K562 (cell line): ENCODE measurements at regions not wholly inside any gene's neighbourhood (a gene's known extent, or its start where the extent isn't known, plus 50 kb on each side); places are given as distances from the start of the nearest gene placed in this dataset.

Experiments
- ATAC-seq: fragments of 200-7000 bp; cut with Tn5 transposase; 3 replicates; pipeline ENCODE4 v1.9.1; 2020; ENCODE audit warnings: moderate library complexity
- BruUV-seq: library from RNA; stranded (reverse); fragments of 400-500 nt; replicated peaks from 2 replicates; lab custom pipeline; 2021; lab: Mats Ljungman, UMichigan
- CTCF ChIA-PET: fragments of 300-600 bp; formaldehyde crosslinking; extraction: SDS; loops from one replicate; lab custom pipeline; 2021; ENCODE audit warnings: low intra/inter-chr PET ratio; lab: Yijun Ruan, JAX
- POLR2A ChIA-PET: fragments of 300-600, 350-650 bp; sonication (Branson Sonifier 250); formaldehyde crosslinking; extraction: SDS; loops from one replicate; lab custom pipeline; 2021; ENCODE audit warnings: antibody characterized with exemption, inconsistent platforms; lab: Yijun Ruan, JAX
- DNase-seq, 4 experiments: peaks; one replicate each; pipeline versions ENCODE4 v3.0.0 to v3.0.0-alpha.2; 2011 to 2018; ENCODE audit warnings: low spot score in 3 of 4, mixed read lengths in 3 of 4; ENCODE audit errors: extremely low read depth in 1 of 4
- FAIRE-seq: peaks from 2 replicates; lab custom pipeline; 2011; peaks lifted over from hg19 to GRCh38; lab: Jason Lieb, UNC
- H2AFZ ChIP-seq: 2 replicates; pipeline ENCODE4 v1.6.0; 2011; ENCODE audit warnings: low read depth, low read length, control low read depth, inconsistent platforms
- H3K27ac ChIP-seq: fragments of 200-600 bp; 3 replicates; pipeline ENCODE4 v1.8.0; 2011; ENCODE audit warnings: low read depth, mild to moderate bottlenecking, control low read depth, inconsistent platforms, low read length, moderate library complexity, mixed read lengths; ENCODE audit errors: extremely low read depth
- H3K27me3 ChIP-seq, 2 experiments: fragments of 300-600 bp in 1 of 2; 2 replicates in 1 of 2; 3 replicates in 1 of 2; pipeline versions ENCODE4 v1.6.0 to v1.8.0; 2011; ENCODE audit warnings: inconsistent platforms in 2 of 2, low read length in 2 of 2, mild to moderate bottlenecking in 1 of 2, mixed read lengths in 1 of 2, moderate library complexity in 1 of 2; ENCODE audit not compliant: control insufficient read depth in 2 of 2, insufficient read depth in 2 of 2
- H3K36me3 ChIP-seq: fragments of 300-600 bp; 3 replicates; pipeline ENCODE4 v1.8.0; 2011; ENCODE audit warnings: mild to moderate bottlenecking, low read length, inconsistent platforms; ENCODE audit not compliant: control insufficient read depth, insufficient read depth
- H3K4me1 ChIP-seq, 2 experiments: fragments of 200-600 bp in 1 of 2; replicated peaks in 1 of 2; 2 replicates in 1 of 2; 3 replicates in 1 of 2; pipeline versions ENCODE4 v1.5.1 to v1.8.0; 2011; ENCODE audit warnings: inconsistent platforms in 2 of 2, low read length in 2 of 2, mild to moderate bottlenecking in 1 of 2, mixed read lengths in 1 of 2, moderate library complexity in 1 of 2; ENCODE audit not compliant: control insufficient read depth in 2 of 2, insufficient read depth in 2 of 2
- H3K4me2 ChIP-seq: 2 replicates; pipeline ENCODE4 v1.6.1; 2011; ENCODE audit warnings: low read length, control low read depth, inconsistent platforms, mixed read lengths; ENCODE audit not compliant: insufficient read depth
- H3K4me3 ChIP-seq: fragments of 200-600 bp; sonication (generic), shearing (Covaris generic); 2 replicates; pipeline ENCODE4 v1.5.1; 2016; ENCODE audit warnings: control low read depth, inconsistent platforms
- H3K79me2 ChIP-seq: fragments of 200-600 bp; 3 replicates; pipeline ENCODE4 v1.8.0; 2011; ENCODE audit warnings: low read length, inconsistent platforms; ENCODE audit not compliant: control insufficient read depth, insufficient read depth
- H3K9ac ChIP-seq, 2 experiments: 2 replicates each; pipeline versions ENCODE4 v1.6.0 to v1.6.1; 2011; ENCODE audit warnings: low read depth in 2 of 2, low read length in 2 of 2, control low read depth in 1 of 2, inconsistent platforms in 1 of 2, mild to moderate bottlenecking in 1 of 2, mixed read lengths in 1 of 2; ENCODE audit not compliant: insufficient read depth in 1 of 2
- H3K9me1 ChIP-seq: one replicate; pipeline ENCODE4 v1.6.0; 2011; ENCODE audit warnings: inconsistent platforms, mild to moderate bottlenecking, low read length, moderate library complexity; ENCODE audit not compliant: control insufficient read depth, insufficient read depth
- H3K9me3 ChIP-seq: replicated peaks from 2 replicates; pipeline ENCODE4 v1.5.1; 2011; ENCODE audit warnings: low read depth, low read length, inconsistent platforms; ENCODE audit not compliant: control insufficient read depth, insufficient read depth
- H4K20me1 ChIP-seq: replicated peaks from 2 replicates; pipeline ENCODE4 v1.6.1; 2011; ENCODE audit warnings: low read length, inconsistent platforms, mixed read lengths; ENCODE audit not compliant: control insufficient read depth, insufficient read depth
- BRF2 ChIP-seq: IDR thresholded peaks from 3 replicates; pipeline ENCODE4 v1.6.1; 2011; ENCODE audit warnings: borderline replicate concordance, mild to moderate bottlenecking; ENCODE audit not compliant: insufficient read length, insufficient read depth
- CBFB ChIP-seq: sonication (generic); formaldehyde crosslinking; IDR thresholded peaks from 2 replicates; pipeline ENCODE4 v1.4.0; 2020; ENCODE audit warnings: mild to moderate bottlenecking, missing genetic modification reagents
- E2F1 ChIP-seq: sonication (generic); formaldehyde crosslinking; IDR thresholded peaks from 2 replicates; pipeline ENCODE4 v1.8.1; 2023; ENCODE audit warnings: mild to moderate bottlenecking, missing genetic modification reagents, moderate library complexity
- JUND ChIP-seq, 2 experiments: IDR thresholded peaks; 2 replicates in 1 of 2; 3 replicates in 1 of 2; pipeline ENCODE4 v1.6.1; 2011; ENCODE audit warnings: borderline replicate concordance in 2 of 2, low read depth in 2 of 2, low read length in 2 of 2, improper control_type of control experiment in 1 of 2, missing biosample characterization in 1 of 2, missing genetic modification characterization in 1 of 2, missing genetic modification reagents in 1 of 2
- MLX ChIP-seq, 2 experiments: fragments of 450-650 bp in 1 of 2; sonication (generic) in 1 of 2; formaldehyde crosslinking; conservative IDR thresholded peaks; 2 replicates each; pipeline versions ENCODE4 v1.4.0 to v1.8.1; 2020 to 2022; ENCODE audit warnings: mild to moderate bottlenecking in 1 of 2, missing genetic modification reagents in 1 of 2
- SRF ChIP-seq, 2 experiments: fragments of 250-450, 450-650 bp in 1 of 2; sonication (Bioruptor Pico) in 1 of 2; sonication (generic) in 1 of 2; formaldehyde crosslinking; IDR thresholded peaks; 2 replicates each; pipeline versions ENCODE4 v1.5.0 to v1.5.1; 2020 to 2022; ENCODE audit warnings: mild to moderate bottlenecking in 1 of 2, missing genetic modification reagents in 1 of 2
- ZNF41 ChIP-seq: fragments of 250-450 bp; sonication (Bioruptor Pico); conservative IDR thresholded peaks from 2 replicates; pipeline ENCODE4 v1.4.0; 2020; ENCODE audit warnings: mild to moderate bottlenecking
- ZNF589 ChIP-seq: fragments of 200-800 bp; sonication (Bioruptor generic); IDR thresholded peaks from 2 replicates; pipeline ENCODE4 v1.6.1; 2016; ENCODE audit warnings: low read depth, missing genetic modification characterization, missing compliant biosample characterization
- WGBS: fragments of 100-300 bp; shearing (Covaris generic); methylation state at CpG from one replicate; pipeline ENCODE4 v1.1.6; 2016; ENCODE audit warnings: low coverage, mixed read lengths; ENCODE audit not compliant: insufficient coverage; ENCODE audit errors: missing lambda C conversion rate; 5-methylcytosine and 5-hydroxymethylcytosine counted together
- in situ Hi-C: fragments of 300-500 bp; cut with MboI; formaldehyde crosslinking; loops from 4 replicates; pipeline ENCODE4 v1.15.0; 2018; ENCODE audit warnings: inconsistent platforms, mixed read lengths
- intact Hi-C: fragments of 100-400 bp; cut with micrococcal nuclease; formaldehyde crosslinking; loops from 2 replicates; pipeline ENCODE4 v1.14.2; 2022
- TF ChIP-seq, protein P1 (sequence below): fragments of 200-800 bp; sonication (Bioruptor generic); IDR thresholded peaks from 2 replicates; pipeline ENCODE4 v1.6.1; 2017; ENCODE audit warnings: missing genetic modification characterization, missing compliant biosample characterization
- TF ChIP-seq, protein P2 (sequence below): sonication (generic); formaldehyde crosslinking; IDR thresholded peaks from 2 replicates; pipeline ENCODE4 v1.8.1; 2023; ENCODE audit warnings: mild to moderate bottlenecking, missing genetic modification reagents

DNA sequence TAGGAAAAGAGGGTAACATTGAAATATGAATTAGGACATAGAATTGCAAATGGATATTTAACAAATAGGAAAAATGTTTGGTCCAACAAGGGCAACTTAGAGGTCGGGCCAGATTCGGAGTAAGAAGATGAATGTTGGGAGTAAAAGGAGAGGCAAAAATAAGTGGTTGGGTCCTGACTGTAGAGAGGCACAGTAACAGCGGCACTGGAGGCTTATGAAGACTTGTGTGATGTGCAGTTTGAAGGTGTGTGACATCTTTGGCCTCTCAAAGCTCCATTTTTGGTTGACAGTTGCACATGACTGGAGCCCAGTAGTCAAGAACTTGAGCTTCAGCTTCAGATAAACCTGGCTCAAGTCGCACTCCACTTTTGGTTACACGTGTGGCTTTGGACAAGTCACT is 109.9 kb upstream of the PAXBP1 start:
- Histone ChIP-seq H3K27ac (no peak overlapping the region), H3K4me3 (no peak overlapping the region), H3K4me2 (no peak overlapping the region), H3K4me1 (no peaks in the 10 kb centered on the region), H3K9ac (no peak overlapping the region), H2AFZ (no peak overlapping the region), H3K79me2 (no peaks in the 10 kb centered on the region), H4K20me1 (no peaks in the 10 kb centered on the region), H3K27me3 (peaks cover 17 to 18% of the 10 kb centered on the region in 2 experiments), H3K9me3 (no peaks in the 10 kb centered on the region), H3K36me3 (no peaks in the 10 kb centered on the region), H3K9me1 (no peaks in the 10 kb centered on the region)
- in situ Hi-C loops, result no loop called here
- FAIRE-seq, result no peak
- ATAC-seq, result no peak
- DNase-seq, result no peak
- WGBS, result 1% methylated on average over 5 of the region's 5 CpGs
- POLR2A ChIA-PET, result no interaction called here
- CTCF ChIA-PET, result no interaction called here
- no TSS peak for BruUV-seq
- intact Hi-C loops, result no loop called here
- TF ChIP-seq BRF2 (no peak), JUND (IDR thresholded peaks at IDR 0.05; ENCODE audit: borderline replicate concordance, low read depth, low read length) (no peak), JUND (tag; IDR thresholded peaks at IDR 0.05; ENCODE audit: borderline replicate concordance, low read depth, low read length) (no peak), ZNF41 (no peak), CBFB (no peak), E2F1 (CRISPR knock-in tag) (no peak), SRF (CRISPR knock-in tag; IDR thresholded peaks at IDR 0.05) (no peak), ZNF589 (CRISPR knock-in tag) (no peak), MLX (CRISPR knock-in tag; conservative IDR thresholded peaks at IDR 0.05) (no peak)
- TF ChIP-seq, protein P1, sequence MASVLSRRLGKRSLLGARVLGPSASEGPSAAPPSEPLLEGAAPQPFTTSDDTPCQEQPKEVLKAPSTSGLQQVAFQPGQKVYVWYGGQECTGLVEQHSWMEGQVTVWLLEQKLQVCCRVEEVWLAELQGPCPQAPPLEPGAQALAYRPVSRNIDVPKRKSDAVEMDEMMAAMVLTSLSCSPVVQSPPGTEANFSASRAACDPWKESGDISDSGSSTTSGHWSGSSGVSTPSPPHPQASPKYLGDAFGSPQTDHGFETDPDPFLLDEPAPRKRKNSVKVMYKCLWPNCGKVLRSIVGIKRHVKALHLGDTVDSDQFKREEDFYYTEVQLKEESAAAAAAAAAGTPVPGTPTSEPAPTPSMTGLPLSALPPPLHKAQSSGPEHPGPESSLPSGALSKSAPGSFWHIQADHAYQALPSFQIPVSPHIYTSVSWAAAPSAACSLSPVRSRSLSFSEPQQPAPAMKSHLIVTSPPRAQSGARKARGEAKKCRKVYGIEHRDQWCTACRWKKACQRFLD (CRISPR knock-in tag), result no peak
- TF ChIP-seq, protein P2, sequence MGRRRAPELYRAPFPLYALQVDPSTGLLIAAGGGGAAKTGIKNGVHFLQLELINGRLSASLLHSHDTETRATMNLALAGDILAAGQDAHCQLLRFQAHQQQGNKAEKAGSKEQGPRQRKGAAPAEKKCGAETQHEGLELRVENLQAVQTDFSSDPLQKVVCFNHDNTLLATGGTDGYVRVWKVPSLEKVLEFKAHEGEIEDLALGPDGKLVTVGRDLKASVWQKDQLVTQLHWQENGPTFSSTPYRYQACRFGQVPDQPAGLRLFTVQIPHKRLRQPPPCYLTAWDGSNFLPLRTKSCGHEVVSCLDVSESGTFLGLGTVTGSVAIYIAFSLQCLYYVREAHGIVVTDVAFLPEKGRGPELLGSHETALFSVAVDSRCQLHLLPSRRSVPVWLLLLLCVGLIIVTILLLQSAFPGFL (CRISPR knock-in tag), result no peak
